H9 (cell line): ENCODE measurements at regions not wholly inside any gene's neighbourhood (a gene's known extent, or its start where the extent isn't known, plus 50 kb on each side); places are given as distances from the start of the nearest gene placed in this dataset.

Experiments used
- DNase-seq: peaks from one replicate; pipeline ENCODE4 v3.0.0-alpha.2; 2017
- H2AFZ ChIP-seq: one replicate; pipeline ENCODE4 v1.6.1; 2013; ENCODE audit warnings: mild to moderate bottlenecking, low read length, control low read depth, moderate library complexity
- H2AK5ac ChIP-seq: 2 replicates; pipeline ENCODE4 v1.6.1; 2013; ENCODE audit warnings: low read length, control low read depth, mixed read lengths; ENCODE audit not compliant: insufficient read length
- H2BK120ac ChIP-seq: one replicate; pipeline ENCODE4 v1.6.1; 2013; ENCODE audit warnings: low read depth, mild to moderate bottlenecking, low read length, control low read depth, inconsistent platforms; ENCODE audit not compliant: poor library complexity, severe bottlenecking
- H2BK12ac ChIP-seq: 2 replicates; pipeline ENCODE4 v1.6.1; 2013; ENCODE audit warnings: low read length, control low read depth, mixed read lengths, low read depth; ENCODE audit not compliant: insufficient read length
- H2BK15ac ChIP-seq: 2 replicates; pipeline ENCODE4 v1.6.1; 2013; ENCODE audit warnings: low read depth, low read length, control low read depth
- H2BK20ac ChIP-seq: one replicate; pipeline ENCODE4 v1.6.1; 2013; ENCODE audit warnings: low read depth, mild to moderate bottlenecking, low read length, control low read depth, inconsistent platforms; ENCODE audit not compliant: poor library complexity, severe bottlenecking
- H2BK5ac ChIP-seq: 2 replicates; pipeline ENCODE4 v1.6.1; 2013; ENCODE audit warnings: low read length, control low read depth, mixed read lengths; ENCODE audit not compliant: insufficient read length
- H3K14ac ChIP-seq: 2 replicates; pipeline ENCODE4 v1.6.1; 2013; ENCODE audit warnings: low read length, control low read depth; ENCODE audit not compliant: insufficient read depth
- H3K18ac ChIP-seq: 2 replicates; pipeline ENCODE4 v1.6.1; 2013; ENCODE audit warnings: low read depth, mild to moderate bottlenecking, mixed read lengths, low read length, control low read depth; ENCODE audit not compliant: insufficient read length
- H3K23ac ChIP-seq: 2 replicates; pipeline ENCODE4 v1.6.1; 2013; ENCODE audit warnings: low read length, control low read depth, mixed read lengths, low read depth; ENCODE audit not compliant: insufficient read length
- H3K23me2 ChIP-seq: 2 replicates; pipeline ENCODE4 v1.6.1; 2013; ENCODE audit warnings: low read depth, mild to moderate bottlenecking, mixed read lengths, low read length, control low read depth; ENCODE audit not compliant: insufficient read length, poor library complexity, severe bottlenecking
- H3K27ac ChIP-seq: 2 replicates; pipeline ENCODE4 v1.5.1; 2013; ENCODE audit warnings: low read length, control low read depth, mixed read lengths, low read depth; ENCODE audit not compliant: insufficient read length
- H3K27me3 ChIP-seq: 2 replicates; pipeline ENCODE4 v1.6.1; 2013; ENCODE audit warnings: low read length, control low read depth, inconsistent platforms; ENCODE audit not compliant: insufficient read depth
- H3K4ac ChIP-seq: 2 replicates; pipeline ENCODE4 v1.6.1; 2013; ENCODE audit warnings: low read depth, mild to moderate bottlenecking, control low read depth, inconsistent platforms, low read length, moderate library complexity
- H3K4me1 ChIP-seq: 2 replicates; pipeline ENCODE4 v1.6.1; 2013; ENCODE audit warnings: low read length, control low read depth, inconsistent platforms; ENCODE audit not compliant: insufficient read depth
- H3K4me2 ChIP-seq: 2 replicates; pipeline ENCODE4 v1.6.1; 2013; ENCODE audit warnings: low read length, control low read depth, mixed read lengths; ENCODE audit not compliant: insufficient read length, insufficient read depth
- H3K56ac ChIP-seq: 2 replicates; pipeline ENCODE4 v1.6.1; 2013; ENCODE audit warnings: low read depth, mild to moderate bottlenecking, mixed read lengths, low read length, control low read depth; ENCODE audit not compliant: insufficient read length
- H3K79me1 ChIP-seq: 2 replicates; pipeline ENCODE4 v1.6.1; 2013; ENCODE audit warnings: low read depth, mild to moderate bottlenecking, moderate library complexity, low read length, control low read depth, inconsistent platforms; ENCODE audit not compliant: insufficient read depth, poor library complexity, severe bottlenecking
- H3K79me2 ChIP-seq: 2 replicates; pipeline ENCODE4 v1.6.1; 2013; ENCODE audit warnings: low read length, control low read depth, inconsistent platforms; ENCODE audit not compliant: insufficient read depth
- H3K9ac ChIP-seq: 2 replicates; pipeline ENCODE4 v1.6.1; 2013; ENCODE audit warnings: low read length, control low read depth, mixed read lengths; ENCODE audit not compliant: insufficient read length; ENCODE audit errors: extremely low read depth
- H3K9me3 ChIP-seq: one replicate; pipeline ENCODE4 v1.6.1; 2013; ENCODE audit warnings: low read depth, low read length, inconsistent platforms; ENCODE audit not compliant: control insufficient read depth
- H3T11ph ChIP-seq: one replicate; pipeline ENCODE4 v1.6.1; 2013; ENCODE audit warnings: mild to moderate bottlenecking, low read length, control low read depth, inconsistent platforms
- H4K20me1 ChIP-seq: one replicate; pipeline ENCODE4 v1.6.1; 2013; ENCODE audit not compliant: control insufficient read depth, insufficient read length, insufficient read depth
- H4K5ac ChIP-seq: 2 replicates; pipeline ENCODE4 v1.6.1; 2013; ENCODE audit warnings: low read depth, mild to moderate bottlenecking, mixed read lengths, low read length, control low read depth; ENCODE audit not compliant: insufficient read length
- H4K8ac ChIP-seq: replicated peaks from 2 replicates; pipeline ENCODE4 v1.6.1; 2013; ENCODE audit warnings: low read length, control low read depth, mixed read lengths, low read depth; ENCODE audit not compliant: insufficient read length
- H4K91ac ChIP-seq: 2 replicates; pipeline ENCODE4 v1.6.1; 2013; ENCODE audit warnings: low read depth, mild to moderate bottlenecking, moderate library complexity, mixed read lengths, low read length, control low read depth; ENCODE audit not compliant: insufficient read length
- H3K27ac Mint-ChIP-seq, 3 experiments: 2 replicates in 2 of 3; 3 replicates in 1 of 3; pipeline ENCODE4 v1.8.0; 2020 to 2021; ENCODE audit warnings: mixed read lengths in 3 of 3, mild to moderate bottlenecking in 1 of 3, moderate library complexity in 1 of 3
- H3K27me3 Mint-ChIP-seq: 2 replicates; pipeline ENCODE4 v1.8.0; 2021; ENCODE audit warnings: low read depth, mild to moderate bottlenecking, moderate library complexity, mixed read lengths
- H3K36me3 Mint-ChIP-seq, 3 experiments: 2 replicates in 2 of 3; 3 replicates in 1 of 3; pipeline ENCODE4 v1.8.0; 2020 to 2021; ENCODE audit warnings: low read depth in 3 of 3, mixed read lengths in 3 of 3; ENCODE audit not compliant: insufficient read depth in 1 of 3
- H3K4me1 Mint-ChIP-seq, 2 experiments: 2 replicates each; pipeline ENCODE4 v1.8.0; 2020; ENCODE audit warnings: mixed read lengths in 2 of 2
- H3K4me3 Mint-ChIP-seq, 2 experiments: 2 replicates in 1 of 2; 3 replicates in 1 of 2; pipeline ENCODE4 v1.8.0; 2020 to 2021; ENCODE audit warnings: mild to moderate bottlenecking in 2 of 2, mixed read lengths in 2 of 2, moderate library complexity in 1 of 2
- H3K9me3 Mint-ChIP-seq, 2 experiments: 2 replicates in 1 of 2; 3 replicates in 1 of 2; pipeline ENCODE4 v1.8.0; 2020; ENCODE audit warnings: mild to moderate bottlenecking in 2 of 2, mixed read lengths in 2 of 2, moderate library complexity in 1 of 2
- WGBS: extraction: QIAGEN DNeasy Blood & Tissue Kit; methylation state at CpG from one replicate; pipeline ENCODE4 v1.1.7; 2013; ENCODE audit warnings: missing lambda C conversion rate, low lambda C conversion rate, mixed read lengths; ENCODE audit not compliant: insufficient read length; ENCODE audit errors: extremely low coverage; 5-methylcytosine and 5-hydroxymethylcytosine counted together
- TF ChIP-seq, protein P1 (sequence below): fragments of 200-600 bp; sonication (generic); conservative IDR thresholded peaks from 3 replicates; pipeline ENCODE4 v1.8.0; 2021; ENCODE audit warnings: antibody characterized with exemption, mild to moderate bottlenecking

DNA sequence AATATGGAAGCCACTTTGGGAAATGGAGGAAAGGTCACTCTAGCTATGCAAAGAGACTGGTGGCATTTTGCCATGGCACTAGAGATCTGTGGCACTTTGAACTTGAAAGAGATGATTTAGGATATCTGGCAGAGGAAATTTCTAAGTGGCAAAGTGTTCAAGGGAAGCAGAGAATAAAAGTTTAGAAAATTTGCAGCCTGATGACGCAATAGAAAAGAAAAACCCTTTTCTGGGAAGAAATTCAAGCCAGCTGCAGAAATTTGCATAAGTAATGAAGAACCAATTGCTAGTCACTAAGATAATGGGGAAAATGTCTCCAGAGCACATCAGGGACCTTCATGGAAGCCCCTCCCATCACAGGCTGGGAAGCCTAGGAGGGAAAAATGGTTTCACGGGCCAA, 191.1 kb upstream of the B3GALT2 start:
- H3K14ac ChIP-seq, result no peak overlapping the region
- H3K27ac Mint-ChIP-seq, result no peak overlapping the region
- no peak overlapping the region for H4K8ac ChIP-seq
- no peak overlapping the region for H2BK15ac ChIP-seq
- H3K4ac ChIP-seq, result no peak overlapping the region
- no peak overlapping the region for H3K9ac ChIP-seq
- H2BK20ac ChIP-seq, result no peak overlapping the region
- H3K79me2 ChIP-seq, result no peaks in the 10 kb centered on the region
- no peaks in the 10 kb centered on the region for H3K4me1 Mint-ChIP-seq
- no peak overlapping the region for H4K5ac ChIP-seq
- H3K27me3 Mint-ChIP-seq, result no peaks in the 10 kb centered on the region
- H3K36me3 Mint-ChIP-seq, result no peaks in the 10 kb centered on the region; a peak in 1 of 7 replicates
- no peak overlapping the region for H4K91ac ChIP-seq
- H3K27me3 ChIP-seq, result no peaks in the 10 kb centered on the region
- no peak overlapping the region for H2AFZ ChIP-seq
- no peaks in the 10 kb centered on the region for H4K20me1 ChIP-seq
- H3K23ac ChIP-seq, result no peak overlapping the region
- H3T11ph ChIP-seq, result no peak overlapping the region
- H3K23me2 ChIP-seq, result no peaks in the 10 kb centered on the region
- no CpG with 5 or more reads among the region's 2 CpGs for WGBS
- H3K27ac ChIP-seq, result no peak overlapping the region
- H2BK5ac ChIP-seq, result no peak overlapping the region
- H3K79me1 ChIP-seq, result no peaks in the 10 kb centered on the region
- no peak overlapping the region for H3K18ac ChIP-seq
- H3K4me2 ChIP-seq, result no peak overlapping the region
- no peak overlapping the region for H2BK12ac ChIP-seq
- no peak overlapping the region for H2AK5ac ChIP-seq
- TF ChIP-seq, protein P1, sequence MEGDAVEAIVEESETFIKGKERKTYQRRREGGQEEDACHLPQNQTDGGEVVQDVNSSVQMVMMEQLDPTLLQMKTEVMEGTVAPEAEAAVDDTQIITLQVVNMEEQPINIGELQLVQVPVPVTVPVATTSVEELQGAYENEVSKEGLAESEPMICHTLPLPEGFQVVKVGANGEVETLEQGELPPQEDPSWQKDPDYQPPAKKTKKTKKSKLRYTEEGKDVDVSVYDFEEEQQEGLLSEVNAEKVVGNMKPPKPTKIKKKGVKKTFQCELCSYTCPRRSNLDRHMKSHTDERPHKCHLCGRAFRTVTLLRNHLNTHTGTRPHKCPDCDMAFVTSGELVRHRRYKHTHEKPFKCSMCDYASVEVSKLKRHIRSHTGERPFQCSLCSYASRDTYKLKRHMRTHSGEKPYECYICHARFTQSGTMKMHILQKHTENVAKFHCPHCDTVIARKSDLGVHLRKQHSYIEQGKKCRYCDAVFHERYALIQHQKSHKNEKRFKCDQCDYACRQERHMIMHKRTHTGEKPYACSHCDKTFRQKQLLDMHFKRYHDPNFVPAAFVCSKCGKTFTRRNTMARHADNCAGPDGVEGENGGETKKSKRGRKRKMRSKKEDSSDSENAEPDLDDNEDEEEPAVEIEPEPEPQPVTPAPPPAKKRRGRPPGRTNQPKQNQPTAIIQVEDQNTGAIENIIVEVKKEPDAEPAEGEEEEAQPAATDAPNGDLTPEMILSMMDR, result no peak
- H3K4me1 ChIP-seq, result no peaks in the 10 kb centered on the region
- peaks cover 0 to 6% of the 10 kb centered on the region in 2 experiments; a peak in 2 of 5 replicates for H3K9me3 Mint-ChIP-seq
- no peak overlapping the region for H3K4me3 Mint-ChIP-seq
- no peak overlapping the region for H2BK120ac ChIP-seq
- H3K56ac ChIP-seq, result no peak overlapping the region
- DNase-seq, result no peak
- H3K9me3 ChIP-seq, result no peaks in the 10 kb centered on the region
